K562 (cell line): ENCODE measurements at regions not wholly inside any gene's neighbourhood (a gene's known extent, or its start where the extent isn't known, plus 50 kb on each side); places are given as distances from the start of the nearest gene placed in this dataset.
A peak's percentile ranks its signal among the peaks of the same experiment; 100 is the strongest.
"Not testable (repeated sequence)": the region's sequence is repeated elsewhere in the genome, so short reads cannot be mapped to it uniquely, and the experiment has no call there.

ENCODE experiments used
- ATAC-seq: fragments of 200-7000 bp; cut with Tn5 transposase; 3 replicates; pipeline ENCODE4 v1.9.1; 2020; ENCODE audit warnings: moderate library complexity
- BruUV-seq: library from RNA; stranded (reverse); fragments of 400-500 nt; replicated peaks from 2 replicates; lab custom pipeline; 2021; lab: Mats Ljungman, UMichigan
- CTCF ChIA-PET: fragments of 300-600 bp; formaldehyde crosslinking; extraction: SDS; loops from one replicate; lab custom pipeline; 2021; ENCODE audit warnings: low intra/inter-chr PET ratio; lab: Yijun Ruan, JAX
- POLR2A ChIA-PET: fragments of 300-600, 350-650 bp; sonication (Branson Sonifier 250); formaldehyde crosslinking; extraction: SDS; loops from one replicate; lab custom pipeline; 2021; ENCODE audit warnings: antibody characterized with exemption, inconsistent platforms; lab: Yijun Ruan, JAX
- DNase-seq, 4 experiments: peaks; one replicate each; pipeline versions ENCODE4 v3.0.0 to v3.0.0-alpha.2; 2011 to 2018; ENCODE audit warnings: low spot score in 3 of 4, mixed read lengths in 3 of 4; ENCODE audit errors: extremely low read depth in 1 of 4
- FAIRE-seq: peaks from 2 replicates; lab custom pipeline; 2011; peaks lifted over from hg19 to GRCh38; lab: Jason Lieb, UNC
- H2AFZ ChIP-seq: 2 replicates; pipeline ENCODE4 v1.6.0; 2011; ENCODE audit warnings: low read depth, low read length, control low read depth, inconsistent platforms
- H3K27ac ChIP-seq: fragments of 200-600 bp; 3 replicates; pipeline ENCODE4 v1.8.0; 2011; ENCODE audit warnings: low read depth, mild to moderate bottlenecking, control low read depth, inconsistent platforms, low read length, moderate library complexity, mixed read lengths; ENCODE audit errors: extremely low read depth
- H3K27me3 ChIP-seq, 2 experiments: fragments of 300-600 bp in 1 of 2; 2 replicates in 1 of 2; 3 replicates in 1 of 2; pipeline versions ENCODE4 v1.6.0 to v1.8.0; 2011; ENCODE audit warnings: inconsistent platforms in 2 of 2, low read length in 2 of 2, mild to moderate bottlenecking in 1 of 2, mixed read lengths in 1 of 2, moderate library complexity in 1 of 2; ENCODE audit not compliant: control insufficient read depth in 2 of 2, insufficient read depth in 2 of 2
- H3K36me3 ChIP-seq: fragments of 300-600 bp; 3 replicates; pipeline ENCODE4 v1.8.0; 2011; ENCODE audit warnings: mild to moderate bottlenecking, low read length, inconsistent platforms; ENCODE audit not compliant: control insufficient read depth, insufficient read depth
- H3K4me1 ChIP-seq, 2 experiments: fragments of 200-600 bp in 1 of 2; replicated peaks in 1 of 2; 2 replicates in 1 of 2; 3 replicates in 1 of 2; pipeline versions ENCODE4 v1.5.1 to v1.8.0; 2011; ENCODE audit warnings: inconsistent platforms in 2 of 2, low read length in 2 of 2, mild to moderate bottlenecking in 1 of 2, mixed read lengths in 1 of 2, moderate library complexity in 1 of 2; ENCODE audit not compliant: control insufficient read depth in 2 of 2, insufficient read depth in 2 of 2
- H3K4me2 ChIP-seq: 2 replicates; pipeline ENCODE4 v1.6.1; 2011; ENCODE audit warnings: low read length, control low read depth, inconsistent platforms, mixed read lengths; ENCODE audit not compliant: insufficient read depth
- H3K4me3 ChIP-seq: fragments of 200-600 bp; sonication (generic), shearing (Covaris generic); 2 replicates; pipeline ENCODE4 v1.5.1; 2016; ENCODE audit warnings: control low read depth, inconsistent platforms
- H3K79me2 ChIP-seq: fragments of 200-600 bp; 3 replicates; pipeline ENCODE4 v1.8.0; 2011; ENCODE audit warnings: low read length, inconsistent platforms; ENCODE audit not compliant: control insufficient read depth, insufficient read depth
- H3K9ac ChIP-seq, 2 experiments: 2 replicates each; pipeline versions ENCODE4 v1.6.0 to v1.6.1; 2011; ENCODE audit warnings: low read depth in 2 of 2, low read length in 2 of 2, control low read depth in 1 of 2, inconsistent platforms in 1 of 2, mild to moderate bottlenecking in 1 of 2, mixed read lengths in 1 of 2; ENCODE audit not compliant: insufficient read depth in 1 of 2
- H3K9me1 ChIP-seq: one replicate; pipeline ENCODE4 v1.6.0; 2011; ENCODE audit warnings: inconsistent platforms, mild to moderate bottlenecking, low read length, moderate library complexity; ENCODE audit not compliant: control insufficient read depth, insufficient read depth
- H3K9me3 ChIP-seq: replicated peaks from 2 replicates; pipeline ENCODE4 v1.5.1; 2011; ENCODE audit warnings: low read depth, low read length, inconsistent platforms; ENCODE audit not compliant: control insufficient read depth, insufficient read depth
- H4K20me1 ChIP-seq: replicated peaks from 2 replicates; pipeline ENCODE4 v1.6.1; 2011; ENCODE audit warnings: low read length, inconsistent platforms, mixed read lengths; ENCODE audit not compliant: control insufficient read depth, insufficient read depth
- ARID1B ChIP-seq: fragments of 450-650 bp; IDR thresholded peaks from 2 replicates; pipeline ENCODE4 v1.6.1; 2016; ENCODE audit warnings: antibody characterized with exemption, mild to moderate bottlenecking, inconsistent platforms
- BCOR ChIP-seq: fragments of 450-650 bp; IDR thresholded peaks from 2 replicates; pipeline ENCODE4 v1.6.1; 2016
- FOXA3 ChIP-seq, 2 experiments: fragments of 450-650 bp in 1 of 2; sonication (generic) in 1 of 2; formaldehyde crosslinking; IDR thresholded peaks in 1 of 2; conservative IDR thresholded peaks in 1 of 2; 2 replicates each; pipeline versions ENCODE4 v1.4.0 to v1.8.0; 2020 to 2022; ENCODE audit warnings: mild to moderate bottlenecking in 2 of 2, missing genetic modification reagents in 1 of 2
- PHF8 ChIP-seq: fragments of 200-600 bp; sonication (generic); IDR thresholded peaks from 2 replicates; pipeline ENCODE4 v1.6.1; 2012; ENCODE audit warnings: mixed run types, mild to moderate bottlenecking, inconsistent platforms, low read length, moderate library complexity, borderline replicate concordance
- RBM34 ChIP-seq: fragments of 200-400 bp; formaldehyde crosslinking; IDR thresholded peaks from 2 replicates; pipeline ENCODE4 v1.6.1; 2018; ENCODE audit warnings: low read length, borderline replicate concordance; ENCODE audit not compliant: insufficient read depth
- RHOXF2B ChIP-seq: fragments of 250-450 bp; sonication (Bioruptor Pico); conservative IDR thresholded peaks from 2 replicates; pipeline ENCODE4 v1.5.1; 2021
- SIN3A ChIP-seq, 2 experiments: fragments of 150-350 bp in 1 of 2; IDR thresholded peaks; 2 replicates each; pipeline ENCODE4 v1.6.1; 2011 to 2016; ENCODE audit warnings: borderline replicate concordance in 2 of 2, low read depth in 2 of 2, low read length in 2 of 2, mild to moderate bottlenecking in 2 of 2, moderate library complexity in 2 of 2; ENCODE audit not compliant: control insufficient read depth in 1 of 2
- TOE1 ChIP-seq, 2 experiments: fragments of 450-650 bp in 1 of 2; sonication (generic) in 1 of 2; formaldehyde crosslinking in 1 of 2; IDR thresholded peaks; 2 replicates each; pipeline versions ENCODE4 v1.7.1 to v1.8.0; 2016 to 2022; ENCODE audit warnings: borderline replicate concordance in 2 of 2, mild to moderate bottlenecking in 2 of 2, antibody characterized with exemption in 1 of 2, inconsistent platforms in 1 of 2, low read depth in 1 of 2, missing genetic modification reagents in 1 of 2, moderate library complexity in 1 of 2
- ZFX ChIP-seq: sonication (generic); formaldehyde crosslinking; IDR thresholded peaks from 2 replicates; pipeline ENCODE4 v1.8.0; 2022; ENCODE audit warnings: mild to moderate bottlenecking, missing genetic modification reagents, moderate library complexity
- ZNF134 ChIP-seq: fragments of 250-450 bp; sonication (Bioruptor Pico); conservative IDR thresholded peaks from 2 replicates; pipeline ENCODE4 v1.4.0; 2020
- ZNF146 ChIP-seq: IDR thresholded peaks from one replicate; pipeline ENCODE4 v1.6.1; 2018; ENCODE audit warnings: missing compliant biosample characterization; ENCODE audit not compliant: unreplicated experiment
- WGBS: fragments of 100-300 bp; shearing (Covaris generic); methylation state at CpG from one replicate; pipeline ENCODE4 v1.1.6; 2016; ENCODE audit warnings: low coverage, mixed read lengths; ENCODE audit not compliant: insufficient coverage; ENCODE audit errors: missing lambda C conversion rate; 5-methylcytosine and 5-hydroxymethylcytosine counted together
- in situ Hi-C: fragments of 300-500 bp; cut with MboI; formaldehyde crosslinking; loops from 4 replicates; pipeline ENCODE4 v1.15.0; 2018; ENCODE audit warnings: inconsistent platforms, mixed read lengths
- intact Hi-C: fragments of 100-400 bp; cut with micrococcal nuclease; formaldehyde crosslinking; loops from 2 replicates; pipeline ENCODE4 v1.14.2; 2022

DNA sequence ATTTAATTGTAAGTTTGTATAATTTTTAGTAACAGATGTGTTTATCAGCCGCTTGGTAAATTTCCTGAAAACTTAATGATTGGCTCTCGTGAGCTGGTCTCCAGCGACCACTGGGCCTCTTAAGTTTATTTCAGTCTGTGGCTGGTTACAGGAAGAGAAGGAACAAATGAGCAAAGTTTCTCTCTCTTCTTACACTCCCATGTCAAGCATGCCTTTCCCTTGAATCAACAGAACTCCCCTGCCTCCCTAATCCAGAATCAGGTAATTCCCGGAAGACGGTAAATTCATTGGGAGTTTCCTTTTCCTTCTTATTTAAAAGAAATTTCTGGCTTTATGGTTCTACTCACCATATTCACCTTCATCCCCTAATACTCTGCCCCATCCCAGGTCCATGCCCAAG is 52.5 kb upstream of the POMP start (continued):
- TF ChIP-seq RHOXF2B (CRISPR knock-in tag) = no peak
- TF ChIP-seq PHF8 = no peak
- TF ChIP-seq FOXA3 (CRISPR knock-in tag; conservative IDR thresholded peaks at IDR 0.05 in 1 of 2, IDR thresholded peaks at IDR 0.05 in 1 of 2) = no peak
- TF ChIP-seq SIN3A (IDR thresholded peaks at IDR 0.05; ENCODE audit: borderline replicate concordance in 2 of 2, control insufficient read depth in 1 of 2, low read depth in 2 of 2, low read length in 2 of 2) = no peak
- TF ChIP-seq ZNF134 = no peak
- TF ChIP-seq ZFX (CRISPR knock-in tag) = no peak
- TF ChIP-seq RBM34 = no peak
- no peak for TF ChIP-seq TOE1 (IDR thresholded peaks at IDR 0.05; ENCODE audit: borderline replicate concordance)
- TF ChIP-seq TOE1 (CRISPR knock-in tag; IDR thresholded peaks at IDR 0.05; ENCODE audit: borderline replicate concordance, low read depth) = no peak
- TF ChIP-seq ARID1B = no peak

DNA sequence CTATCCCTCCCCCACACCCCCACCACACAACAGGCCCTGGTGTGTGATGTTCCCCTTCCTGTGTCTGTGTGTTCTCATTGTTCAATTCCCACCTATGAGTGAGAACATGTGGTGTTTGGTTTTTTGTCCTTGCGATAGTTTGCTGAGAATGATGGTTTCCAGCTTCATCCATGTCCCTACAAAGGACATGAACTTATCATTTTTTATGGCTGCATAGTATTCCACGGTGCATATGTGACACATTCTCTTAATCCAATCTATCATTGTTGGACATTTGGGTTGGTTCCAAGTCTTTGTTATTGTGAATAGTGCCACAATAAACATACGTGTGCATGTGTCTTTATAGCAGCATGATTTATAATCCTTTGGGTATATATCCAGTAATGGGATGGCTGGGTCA is 53.8 kb upstream of the POMP start:
- CTCF ChIA-PET, intact Hi-C loops, H3K9me1 ChIP-seq, H2AFZ ChIP-seq, ATAC-seq, H3K36me3 ChIP-seq, BruUV-seq, H3K79me2 ChIP-seq, in situ Hi-C loops, H3K9ac ChIP-seq, DNase-seq, FAIRE-seq, H3K27me3 ChIP-seq, POLR2A ChIA-PET, H3K4me3 ChIP-seq, H3K27ac ChIP-seq, H3K4me2 ChIP-seq, H3K4me1 ChIP-seq, H3K9me3 ChIP-seq, H4K20me1 ChIP-seq: not testable (repeated sequence)
- no CpG with 5 or more reads among the region's 3 CpGs for WGBS
- TF ChIP-seq ZNF146 (CRISPR knock-in tag) (peak; percentile 49), BCOR (0 out of 2 replicates have a peak, but pooled peaks have one; percentile 29)
